B cell (primary cell): ENCODE measurements at regions not wholly inside any gene's neighbourhood (a gene's known extent, or its start where the extent isn't known, plus 50 kb on each side); places are given as distances from the start of the nearest gene placed in this dataset.

Experiments
- ATAC-seq: fragments of 200-7000 bp; cut with Tn5 transposase; one replicate; pipeline ENCODE4 v1.10.0; 2021; ENCODE audit warnings: low read depth, mild to moderate bottlenecking, moderate number of reproducible peaks, moderate library complexity
- CTCF ChIA-PET: fragments of 350-600 bp; sonication (Branson Sonifier 250); formaldehyde crosslinking; loops from one replicate; lab custom pipeline; 2021; ENCODE audit warnings: antibody characterized with exemption, inconsistent platforms; lab: Charles Lee
- POLR2A ChIA-PET: fragments of 350-600 bp; sonication (Branson Sonifier 250); formaldehyde crosslinking; loops from one replicate; lab custom pipeline; 2021; ENCODE audit warnings: antibody characterized with exemption; lab: Charles Lee
- DNase-seq: peaks from one replicate; pipeline ENCODE4 v3.0.0; 2013
- H2AFZ ChIP-seq: 2 replicates; pipeline ENCODE4 v1.6.1; 2012; ENCODE audit warnings: mild to moderate bottlenecking, low read depth, low read length; ENCODE audit not compliant: insufficient read depth, poor library complexity, severe bottlenecking
- H3K27ac ChIP-seq, 2 donors: 1 replicate in 1 of 2; 2 replicates in 1 of 2; pipeline ENCODE4 v1.5.1; 2012 to 2013; ENCODE audit warnings: low read length in 2 of 2, mild to moderate bottlenecking in 2 of 2, moderate library complexity in 1 of 2
- H3K27me3 ChIP-seq, 4 experiments: fragments of 200-600 bp in 1 of 4; sonication (generic) in 1 of 4; replicated peaks in 1 of 4; 1 replicate in 2 of 4; 2 replicates in 2 of 4; pipeline versions ENCODE4 v1.6.1 to v1.7.0; 2013 to 2016; ENCODE audit warnings: low read length in 3 of 4, mild to moderate bottlenecking in 2 of 4, mixed read lengths in 1 of 4, moderate library complexity in 1 of 4; ENCODE audit not compliant: insufficient read depth in 4 of 4, control insufficient read depth in 3 of 4; ENCODE audit errors: control extremely low read depth in 1 of 4
- H3K36me3 ChIP-seq, 2 experiments: replicated peaks in 1 of 2; 1 replicate in 1 of 2; 2 replicates in 1 of 2; pipeline versions ENCODE4 v1.6.1 to v1.7.1; 2013; ENCODE audit warnings: low read length in 1 of 2; ENCODE audit not compliant: insufficient read depth in 2 of 2, control insufficient read depth in 1 of 2; ENCODE audit errors: control extremely low read depth in 1 of 2, extremely low read depth in 1 of 2
- H3K4me1 ChIP-seq, 2 donors: fragments of 200-600 bp in 1 of 2; sonication (generic) in 1 of 2; 1 replicate in 1 of 2; 2 replicates in 1 of 2; pipeline versions ENCODE4 v1.5.1 to v1.6.1; 2013 to 2017; ENCODE audit warnings: low read length in 2 of 2; ENCODE audit not compliant: control insufficient read depth in 2 of 2, insufficient read depth in 2 of 2
- H3K4me2 ChIP-seq: replicated peaks from 2 replicates; pipeline ENCODE3; 2012; ENCODE audit warnings: mild to moderate bottlenecking, low read depth, low read length; ENCODE audit not compliant: poor library complexity, severe bottlenecking
- H3K4me3 ChIP-seq, 5 experiments: fragments of 200-600 bp in 1 of 5; sonication (generic) in 1 of 5; 1 replicate in 3 of 5; 2 replicates in 2 of 5; pipeline versions ENCODE4 v1.5.1 to v1.7.0; 2011 to 2016; ENCODE audit warnings: low read length in 4 of 5, mild to moderate bottlenecking in 4 of 5, low read depth in 2 of 5, control low read depth in 1 of 5, moderate library complexity in 1 of 5; ENCODE audit not compliant: insufficient read depth in 1 of 5; ENCODE audit errors: control extremely low read depth in 1 of 5, extremely low read depth in 1 of 5
- H3K79me2 ChIP-seq: fragments of 200-600 bp; sonication (generic); one replicate; pipeline ENCODE4 v1.6.0; 2016; ENCODE audit warnings: low read length; ENCODE audit not compliant: control insufficient read depth, insufficient read depth
- H3K9ac ChIP-seq: fragments of 200-600 bp; sonication (generic); 2 replicates; pipeline ENCODE4 v1.6.1; 2017; ENCODE audit warnings: mild to moderate bottlenecking, low read length, moderate library complexity
- H3K9me3 ChIP-seq, 3 donors: one replicate each; pipeline versions ENCODE4 v1.6.1 to v1.7.1; 2013; ENCODE audit warnings: low read length in 2 of 3; ENCODE audit not compliant: control insufficient read depth in 2 of 3, insufficient read depth in 1 of 3; ENCODE audit errors: control extremely low read depth in 1 of 3
- H4K20me1 ChIP-seq: 2 replicates; pipeline ENCODE4 v1.6.0; 2012; ENCODE audit warnings: mild to moderate bottlenecking, low read length; ENCODE audit not compliant: insufficient read depth, control insufficient read depth, poor library complexity, severe bottlenecking
- H3K27ac Mint-ChIP-seq: one replicate; pipeline ENCODE4 v1.8.0; 2021; ENCODE audit warnings: mixed read lengths
- H3K27me3 Mint-ChIP-seq: one replicate; pipeline ENCODE4 v1.8.0; 2021; ENCODE audit warnings: mixed read lengths
- H3K4me1 Mint-ChIP-seq: one replicate; pipeline ENCODE4 v1.8.0; 2021; ENCODE audit warnings: mixed read lengths
- H3K4me3 Mint-ChIP-seq: one replicate; pipeline ENCODE4 v1.8.0; 2021; ENCODE audit warnings: mixed read lengths
- H3K9me3 Mint-ChIP-seq: one replicate; pipeline ENCODE4 v1.8.0; 2022; ENCODE audit warnings: mixed read lengths; ENCODE audit not compliant: insufficient read depth
- CTCF ChIP-seq: fragments of 200-600 bp; IDR thresholded peaks from one replicate; pipeline ENCODE4 v1.8.0; 2022; ENCODE audit warnings: antibody characterized with exemption, mild to moderate bottlenecking
- EZH2 ChIP-seq: IDR thresholded peaks from 2 replicates; pipeline ENCODE4 v1.6.1; 2012; ENCODE audit warnings: borderline replicate concordance, low read depth, mild to moderate bottlenecking, moderate library complexity, low read length; ENCODE audit not compliant: insufficient read depth, poor library complexity, severe bottlenecking
- WGBS: methylation state at CpG from one replicate; pipeline ENCODE4 v1.1.5; 2013; ENCODE audit warnings: missing lambda C conversion rate; ENCODE audit not compliant: insufficient coverage; 5-methylcytosine and 5-hydroxymethylcytosine counted together
- intact Hi-C: fragments of 100-400 bp; cut with micrococcal nuclease; formaldehyde crosslinking; loops from one replicate; pipeline ENCODE4 v1.10.0; 2022

- TF ChIP-seq CTCF, result no peak
- no peak for TF ChIP-seq EZH2
- DNase-seq, result no peak
- Histone ChIP-seq H3K9ac (no peak overlapping the region), H4K20me1 (no peaks in the 10 kb centered on the region), H3K36me3 (no peaks in the 10 kb centered on the region), H3K4me3 (no peak overlapping the region), H3K4me2 (no peak overlapping the region), H3K9me3 (no peaks in the 10 kb centered on the region), H3K79me2 (no peaks in the 10 kb centered on the region), H2AFZ (no peak overlapping the region), H3K4me1 (no peaks in the 10 kb centered on the region), H3K27ac (no peak overlapping the region), H3K27me3 (peaks cover 0 to 5% (median 0%) of the 10 kb centered on the region in 4 experiments)
- H3K4me3 Mint-ChIP-seq, result no peak overlapping the region
- intact Hi-C loops, result no loop called here
- H3K4me1 Mint-ChIP-seq, result peaks cover 2% of the 10 kb centered on the region
- ChIA-PET CTCF (no interaction called here), POLR2A (no interaction called here)
- H3K9me3 Mint-ChIP-seq, result no peaks in the 10 kb centered on the region
- H3K27ac Mint-ChIP-seq, result no peak overlapping the region
- peaks cover 21% of the 10 kb centered on the region for H3K27me3 Mint-ChIP-seq
- WGBS, result 90% methylated on average over 3 of the region's 5 CpGs
- ATAC-seq, result no peak
These were observed 70.5 kb upstream of the RAI14 start for GRCh38 chr5:34585601-34586104.

GRCh38 chr5:34586117-34586885, 69.8 kb upstream of the RAI14 start:
- H3K27ac ChIP-seq, result no peak overlapping the region
- H3K79me2 ChIP-seq, result no peaks in the 10 kb centered on the region
- no peak overlapping the region for H3K4me3 Mint-ChIP-seq
- CTCF ChIA-PET, result no interaction called here
- peaks cover 18% of the 10 kb centered on the region for H3K27me3 Mint-ChIP-seq
- H3K4me1 ChIP-seq, result no peaks in the 10 kb centered on the region
- intact Hi-C loops, result no loop called here
- no peaks in the 10 kb centered on the region for H4K20me1 ChIP-seq
- H2AFZ ChIP-seq, result no peak overlapping the region
- H3K9ac ChIP-seq, result no peak overlapping the region
- H3K27me3 ChIP-seq, result peaks cover 0 to 5% (median 0%) of the 10 kb centered on the region in 4 experiments
- no peak overlapping the region for H3K27ac Mint-ChIP-seq
- DNase-seq (no peak), ATAC-seq (no peak)
- WGBS, result 94% methylated on average over 9 of the region's 15 CpGs
- H3K9me3 ChIP-seq, result no peaks in the 10 kb centered on the region
- no peaks in the 10 kb centered on the region for H3K9me3 Mint-ChIP-seq
- TF ChIP-seq EZH2 (no peak), CTCF (no peak)
- no peak overlapping the region for H3K4me3 ChIP-seq
- H3K36me3 ChIP-seq, result no peaks in the 10 kb centered on the region
- no peak overlapping the region for H3K4me2 ChIP-seq
- H3K4me1 Mint-ChIP-seq, result peaks cover 2% of the 10 kb centered on the region
- POLR2A ChIA-PET, result no interaction called here
